GM12875 (cell line): ENCODE measurements at regions not wholly inside any gene's neighbourhood (a gene's known extent, or its start where the extent isn't known, plus 50 kb on each side); places are given as distances from the start of the nearest gene placed in this dataset.
"Not testable (repeated sequence)": the region's sequence is repeated elsewhere in the genome, so short reads cannot be mapped to it uniquely, and the experiment has no call there.

ENCODE experiments used
- H3K4me3 ChIP-seq: one replicate; pipeline ENCODE4 v1.5.1; 2011; ENCODE audit warnings: low read depth, low read length, control low read depth
- CTCF ChIP-seq: IDR thresholded peaks from 2 replicates; pipeline ENCODE4 v1.5.1; 2011; ENCODE audit warnings: low read depth, mild to moderate bottlenecking, control low read depth, inconsistent platforms, low read length, moderate library complexity, borderline replicate concordance; ENCODE audit not compliant: insufficient read depth

GRCh38 chr14:39554576-39554975 is 122.3 kb upstream of the FBXO33 start:
- H3K4me3 ChIP-seq = no peak overlapping the region
- TF ChIP-seq CTCF = no peak

GRCh38 chr14:39548358-39548757 is 116.1 kb upstream of the FBXO33 start:
- H3K4me3 ChIP-seq = no peak overlapping the region
- no peak for TF ChIP-seq CTCF

DNA sequence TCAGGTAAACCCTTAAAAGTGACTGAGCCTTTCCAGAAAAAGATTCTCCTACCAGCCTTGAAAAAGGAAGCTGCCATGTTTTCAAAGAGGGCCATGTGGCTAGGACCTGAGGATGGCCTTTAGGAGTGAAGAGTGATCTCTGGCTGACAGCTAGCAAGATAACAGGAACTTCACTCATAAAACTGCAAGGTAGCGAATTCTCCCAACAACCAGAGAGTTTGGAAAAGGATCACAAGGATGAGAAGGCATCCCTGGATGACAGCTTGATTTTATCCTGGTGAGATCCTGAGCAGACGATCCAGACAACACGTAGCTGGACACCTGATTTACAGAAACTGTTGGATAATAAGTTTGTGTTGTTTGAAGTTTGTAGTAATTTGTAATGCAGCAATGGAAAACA is 115.6 kb upstream of the FBXO33 start:
- no peak for TF ChIP-seq CTCF
- no peak overlapping the region for H3K4me3 ChIP-seq

- H3K4me3 ChIP-seq = no peak overlapping the region
- TF ChIP-seq CTCF = no peak
Observed at GRCh38 chr14:39505812-39506211, 73.6 kb upstream of the FBXO33 start.

DNA sequence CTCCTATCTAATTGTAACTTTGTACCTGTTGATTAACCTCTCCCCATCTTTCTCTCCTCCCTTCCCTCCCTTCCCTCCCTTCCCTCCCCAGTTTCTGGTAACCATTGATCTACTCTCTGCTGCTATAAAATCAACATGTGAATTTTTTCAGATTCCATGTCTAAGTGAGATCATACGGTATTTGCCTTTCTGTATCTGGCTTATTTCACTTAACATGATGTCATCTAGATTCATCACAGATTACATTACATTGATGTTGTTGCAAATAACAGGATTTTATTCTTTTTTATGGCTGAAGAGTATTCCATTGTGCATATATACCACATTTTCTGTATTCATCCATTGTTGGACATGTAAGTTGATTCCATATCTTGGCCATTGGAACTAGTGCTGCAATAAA is 68.0 kb upstream of the FBXO33 start:
- no peak for TF ChIP-seq CTCF
- H3K4me3 ChIP-seq = no peak overlapping the region

GRCh38 chr14:39499514-39499913 is 67.3 kb upstream of the FBXO33 start:
- no peak overlapping the region for H3K4me3 ChIP-seq
- no peak for TF ChIP-seq CTCF

DNA sequence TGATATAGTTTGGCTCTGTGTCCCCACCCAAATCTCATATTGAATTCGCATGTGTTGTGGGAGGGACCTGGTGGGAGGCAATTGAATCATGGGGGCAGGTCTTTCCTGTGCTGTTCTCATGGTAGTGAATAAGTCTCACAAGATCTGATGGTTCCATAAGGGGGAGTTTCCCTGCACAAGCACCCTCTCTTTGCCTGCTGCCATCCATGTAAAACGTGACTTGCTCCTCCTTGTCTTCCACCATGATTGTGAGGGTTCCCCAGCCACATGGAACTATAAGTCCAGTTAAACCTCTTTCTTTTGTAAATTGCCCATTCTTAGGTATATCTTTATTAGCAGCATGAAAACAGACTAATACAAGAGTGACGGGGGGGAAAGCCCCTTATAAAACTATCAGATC is 65.4 kb upstream of the FBXO33 start:
- H3K4me3 ChIP-seq = not testable (repeated sequence)

DNA sequence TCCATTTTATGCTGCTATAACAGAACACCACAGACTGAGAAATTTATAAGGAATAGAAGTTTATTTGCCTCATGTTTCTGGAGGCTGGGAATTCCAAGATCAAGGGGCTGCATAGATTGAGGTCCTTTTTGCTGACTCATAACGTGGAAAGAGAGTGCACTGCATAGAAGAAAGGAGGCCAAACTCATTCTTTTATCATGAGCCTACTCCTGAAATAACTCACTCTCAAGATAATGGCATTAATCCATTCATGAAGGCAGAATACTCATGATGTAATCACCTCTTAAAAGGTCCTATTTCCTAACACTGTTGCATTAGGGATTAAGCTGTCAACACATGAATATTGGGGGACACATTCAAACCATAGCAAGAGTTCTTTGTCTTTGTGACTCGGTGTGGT is 60.0 kb upstream of the FBXO33 start:
- TF ChIP-seq CTCF = no peak
- no peak overlapping the region for H3K4me3 ChIP-seq
